CD4-positive, alpha-beta T cell treated with Interferon alpha-2 for 1 hour (primary cell): ENCODE measurements at regions not wholly inside any gene's neighbourhood (a gene's known extent, or its start where the extent isn't known, plus 50 kb on each side); places are given as distances from the start of the nearest gene placed in this dataset.

Experiments used
- DNase-seq, 2 donors: peaks; one replicate each; pipeline ENCODE4 v3.0.0-alpha.2; 2020 to 2022

GRCh38 chr19:30222992-30223865, 149.0 kb upstream of the ZNF536 start:
- no peak for DNase-seq

DNA sequence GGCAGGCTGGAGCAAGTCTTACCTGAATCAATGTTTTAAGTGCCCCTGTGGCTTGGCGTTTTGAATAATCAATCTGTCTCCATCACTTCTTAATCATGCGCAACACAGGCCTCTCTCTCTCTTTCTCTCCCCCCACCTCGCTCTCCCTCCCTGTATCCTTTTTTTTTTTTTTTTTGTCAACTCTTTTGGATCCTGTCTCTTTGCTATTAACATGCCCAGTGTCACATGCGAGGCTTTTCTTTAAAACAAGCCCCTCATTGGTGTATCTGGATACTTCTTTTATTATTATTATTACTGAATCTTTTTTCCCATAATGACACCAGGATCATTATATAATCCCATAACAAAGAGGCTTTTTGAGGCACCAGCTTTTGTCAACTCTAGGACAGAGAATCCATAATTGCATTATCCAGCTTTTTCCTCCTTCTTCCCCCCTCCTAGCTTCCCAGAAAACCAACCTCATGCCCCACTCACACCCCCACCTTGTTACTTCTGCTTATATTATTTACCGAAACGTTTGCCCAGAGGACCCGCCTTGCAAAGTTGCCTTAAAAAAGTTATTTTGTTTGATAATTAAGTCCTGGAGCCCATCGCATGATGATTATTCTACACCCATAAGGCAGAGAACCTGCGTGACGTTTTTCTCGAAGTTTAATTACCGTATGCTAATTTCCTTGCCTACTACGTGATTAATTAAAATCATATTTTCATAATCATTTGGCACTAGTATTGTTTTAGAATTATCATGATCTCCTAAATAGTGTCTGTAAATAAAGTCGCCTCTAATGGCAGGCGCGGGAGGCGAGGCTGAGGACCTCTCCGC, 148.1 kb upstream of the ZNF536 start:
- DNase-seq, result no peak

DNA sequence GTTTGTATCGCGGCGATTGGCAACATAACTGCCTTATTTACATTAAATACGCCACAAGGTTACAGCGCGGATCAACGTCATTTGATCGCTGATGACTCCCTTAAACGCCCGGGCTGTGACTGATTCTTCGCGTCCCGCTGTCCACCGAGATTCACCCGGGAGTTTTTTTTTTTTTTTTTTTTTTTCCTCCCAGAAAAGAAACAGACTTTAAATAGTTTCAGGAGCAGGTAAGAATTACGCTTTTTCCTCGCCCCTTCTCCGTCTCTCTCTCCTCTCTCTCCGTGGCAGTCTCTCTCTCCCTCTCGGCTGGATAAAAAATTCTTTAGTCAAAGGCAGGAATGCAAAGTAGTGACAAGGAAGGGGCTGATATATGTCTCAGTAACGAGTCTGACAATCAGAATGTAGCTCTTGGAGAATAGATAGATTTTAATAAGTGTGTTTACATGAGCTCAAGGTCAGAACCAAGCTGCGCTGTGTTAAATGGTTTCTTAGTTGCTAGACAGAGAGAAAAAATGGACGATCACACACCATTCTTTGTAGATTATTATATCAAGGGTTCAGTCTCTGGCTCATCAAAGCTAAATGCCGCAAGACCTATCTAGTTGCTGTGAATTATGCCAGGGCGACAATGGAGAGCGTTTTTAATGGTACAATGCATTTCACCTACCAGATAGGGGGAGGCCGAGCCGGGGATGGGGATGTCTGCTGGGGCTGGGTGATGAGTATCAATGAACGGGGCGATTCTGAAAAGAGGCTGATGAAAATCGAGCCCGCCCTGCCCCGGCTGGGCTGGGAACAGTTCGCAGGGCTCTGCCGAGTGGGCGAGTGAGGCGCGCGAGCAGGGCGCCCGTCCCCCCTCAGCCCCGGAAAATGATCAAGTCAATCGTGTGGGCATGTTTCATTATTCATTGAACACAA, 147.2 kb upstream of the ZNF536 start:
- no peak for DNase-seq

DNA sequence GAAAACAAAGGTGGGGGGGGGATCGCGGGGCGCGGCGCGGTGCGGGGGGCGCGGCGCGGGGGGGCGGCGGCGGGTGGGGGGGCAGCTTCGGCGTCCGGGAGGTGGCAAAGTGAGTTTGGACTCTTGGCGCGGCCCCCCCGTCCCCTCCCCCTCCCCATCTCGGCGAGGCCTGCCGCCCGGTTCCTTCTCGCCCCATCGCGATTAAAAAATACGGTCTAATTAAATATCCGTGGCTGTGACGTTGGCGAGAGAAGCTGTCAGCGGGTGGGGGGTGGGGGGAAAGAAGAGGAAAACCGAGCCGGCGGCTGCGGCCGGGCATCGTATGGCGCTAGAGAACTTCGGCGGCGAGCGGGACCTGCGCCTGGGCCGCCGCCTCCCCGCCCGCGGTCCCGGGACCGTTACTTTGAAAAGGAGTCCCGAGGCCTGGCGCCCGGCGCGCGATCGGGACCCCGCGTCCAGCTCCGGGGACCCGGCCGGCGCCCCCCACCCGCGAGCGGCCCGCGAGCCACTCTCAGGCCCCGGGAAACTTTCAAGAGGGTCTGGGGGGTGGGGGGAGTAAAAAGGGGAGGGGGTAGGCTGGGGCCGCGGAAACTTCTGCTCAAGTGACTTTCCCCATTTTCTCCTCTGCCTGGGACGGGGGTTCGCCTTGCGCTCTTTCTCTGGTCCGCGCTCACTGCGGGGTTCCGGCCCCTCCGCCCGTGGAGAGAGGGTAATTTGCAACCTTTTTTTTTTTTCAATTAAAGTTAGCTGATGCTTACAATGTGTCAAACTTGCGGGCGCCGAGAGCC, 146.3 kb upstream of the ZNF536 start:
- no peak for DNase-seq

DNA sequence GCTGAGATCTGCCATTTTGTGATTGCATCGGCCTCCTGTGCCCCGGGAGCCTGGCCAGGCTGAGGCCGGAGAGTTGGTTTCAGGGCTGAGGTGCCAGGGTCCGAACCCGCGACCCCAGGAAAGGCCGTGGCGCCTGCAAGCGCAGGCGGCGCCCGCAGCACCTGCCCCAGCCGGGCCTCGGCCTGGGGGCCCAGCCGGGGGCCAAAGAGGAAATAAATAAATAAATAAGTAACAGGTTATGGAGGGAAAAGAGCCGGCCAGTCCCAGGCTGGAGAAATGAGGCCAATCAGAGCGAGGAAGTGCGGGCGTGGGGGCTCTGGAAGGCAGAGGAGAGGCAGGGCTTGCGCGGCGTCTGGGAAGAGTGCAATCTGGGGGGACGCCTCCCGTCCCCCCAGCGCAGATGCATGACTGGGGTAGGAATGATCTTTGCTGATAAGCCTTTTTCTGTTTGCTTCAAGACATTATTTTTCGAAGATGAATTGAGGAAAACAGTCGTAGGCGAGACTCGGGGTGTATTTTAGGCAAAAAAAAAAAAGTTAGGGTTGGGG, 145.6 kb upstream of the ZNF536 start:
- DNase-seq, result no peak

DNA sequence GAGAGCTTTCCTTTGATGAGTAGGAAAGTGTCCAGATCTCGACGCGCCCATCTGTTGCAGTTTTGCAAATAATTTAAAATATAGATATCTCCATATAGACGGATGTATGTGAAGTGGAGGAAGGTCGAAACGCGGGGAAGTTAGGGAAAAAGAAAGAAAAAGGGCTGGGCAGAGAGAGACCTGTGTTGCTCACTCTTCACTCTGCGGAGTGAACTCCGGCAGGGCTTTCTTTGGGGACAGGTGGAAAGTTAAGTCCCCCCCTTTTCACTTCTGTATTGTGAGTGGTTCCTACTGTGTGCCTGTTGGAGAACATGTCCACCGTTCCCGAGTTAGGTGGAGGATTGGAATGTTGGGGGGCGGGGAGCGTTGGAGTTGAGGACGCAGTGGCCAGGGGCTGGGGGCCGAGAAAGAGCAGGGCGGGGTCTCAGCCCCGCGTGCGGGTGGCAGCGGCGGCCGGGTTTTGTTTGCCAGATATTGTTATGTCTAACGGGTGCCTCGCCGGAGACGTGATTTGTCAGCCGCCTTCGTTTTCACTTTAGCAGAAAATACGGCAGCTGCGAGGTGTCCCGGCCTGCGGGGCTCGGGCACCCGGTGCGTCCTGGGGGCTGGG, 145.1 kb upstream of the ZNF536 start:
- no peak for DNase-seq

- DNase-seq, result peak in 1 of 2 donors; percentile 29
These were observed 144.5 kb upstream of the ZNF536 start for GRCh38 chr19:30227661-30228112.

DNA sequence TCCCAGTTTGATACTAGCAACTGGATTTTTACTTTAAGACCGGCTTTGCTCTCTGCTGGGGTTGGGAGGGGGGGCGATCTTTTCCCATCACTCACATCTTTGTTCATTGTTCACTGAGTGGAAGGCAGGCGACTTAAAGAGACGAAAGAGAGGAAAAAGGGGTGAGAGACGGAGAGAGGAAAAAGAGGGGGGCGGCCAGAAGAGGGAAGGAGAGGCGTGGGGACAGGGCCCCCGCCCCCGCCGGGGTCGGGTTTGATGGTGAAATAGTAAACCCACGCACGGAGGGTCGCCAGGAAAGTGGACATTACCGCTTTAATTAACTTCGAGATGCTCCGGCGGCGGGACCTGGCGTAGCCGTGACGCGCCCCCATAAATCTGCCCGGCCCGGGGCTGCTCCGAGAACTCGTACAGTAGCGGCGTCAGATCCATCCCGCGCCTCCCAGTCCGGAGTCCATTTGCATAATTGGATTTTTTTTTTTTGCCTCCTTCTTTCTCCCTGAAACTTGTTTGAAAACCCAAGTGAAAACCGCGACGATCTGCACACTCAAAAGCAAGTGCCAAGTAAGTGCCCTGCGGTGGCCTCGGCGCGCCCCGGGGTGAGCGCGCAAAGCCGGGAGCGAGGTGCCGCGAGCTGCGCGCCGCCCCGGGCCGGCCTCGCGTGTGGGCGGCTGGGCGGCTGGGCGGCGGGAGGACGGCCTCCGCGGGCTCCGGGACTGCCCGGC, 143.9 kb upstream of the ZNF536 start:
- DNase-seq, result no peak

GRCh38 chr19:30228835-30229524, 143.2 kb upstream of the ZNF536 start:
- no peak for DNase-seq

DNA sequence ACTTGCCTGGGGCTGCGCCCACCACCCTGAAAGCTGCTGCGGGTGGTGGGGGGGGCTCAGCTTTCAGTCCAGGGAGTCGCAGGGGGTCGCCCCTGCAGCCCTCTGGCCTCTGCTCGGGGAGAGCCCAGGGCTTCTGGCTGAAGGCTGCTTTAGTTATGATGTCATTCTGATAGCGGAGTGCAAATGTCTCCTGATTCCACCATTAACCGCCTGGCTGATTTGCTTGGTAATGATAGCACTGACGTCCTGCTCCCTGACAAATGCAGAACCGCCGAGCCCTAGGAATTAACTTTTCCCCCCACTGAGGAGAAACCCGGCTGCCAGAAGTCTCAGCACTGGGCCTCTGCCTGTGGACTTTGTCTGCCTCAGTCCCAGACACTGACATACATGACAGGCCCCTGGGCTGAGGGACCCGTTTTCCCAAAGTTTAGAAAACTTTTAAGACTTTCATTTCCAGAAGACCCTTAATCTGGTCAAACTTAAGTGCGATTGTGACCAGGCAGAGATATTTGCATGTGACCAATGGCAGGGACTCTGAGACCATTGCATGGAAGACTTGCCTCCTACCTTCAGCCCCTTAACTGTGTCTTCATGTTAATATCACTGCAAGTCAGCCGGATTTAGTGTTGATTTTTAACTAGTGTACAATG, 142.5 kb upstream of the ZNF536 start:
- no peak for DNase-seq

DNA sequence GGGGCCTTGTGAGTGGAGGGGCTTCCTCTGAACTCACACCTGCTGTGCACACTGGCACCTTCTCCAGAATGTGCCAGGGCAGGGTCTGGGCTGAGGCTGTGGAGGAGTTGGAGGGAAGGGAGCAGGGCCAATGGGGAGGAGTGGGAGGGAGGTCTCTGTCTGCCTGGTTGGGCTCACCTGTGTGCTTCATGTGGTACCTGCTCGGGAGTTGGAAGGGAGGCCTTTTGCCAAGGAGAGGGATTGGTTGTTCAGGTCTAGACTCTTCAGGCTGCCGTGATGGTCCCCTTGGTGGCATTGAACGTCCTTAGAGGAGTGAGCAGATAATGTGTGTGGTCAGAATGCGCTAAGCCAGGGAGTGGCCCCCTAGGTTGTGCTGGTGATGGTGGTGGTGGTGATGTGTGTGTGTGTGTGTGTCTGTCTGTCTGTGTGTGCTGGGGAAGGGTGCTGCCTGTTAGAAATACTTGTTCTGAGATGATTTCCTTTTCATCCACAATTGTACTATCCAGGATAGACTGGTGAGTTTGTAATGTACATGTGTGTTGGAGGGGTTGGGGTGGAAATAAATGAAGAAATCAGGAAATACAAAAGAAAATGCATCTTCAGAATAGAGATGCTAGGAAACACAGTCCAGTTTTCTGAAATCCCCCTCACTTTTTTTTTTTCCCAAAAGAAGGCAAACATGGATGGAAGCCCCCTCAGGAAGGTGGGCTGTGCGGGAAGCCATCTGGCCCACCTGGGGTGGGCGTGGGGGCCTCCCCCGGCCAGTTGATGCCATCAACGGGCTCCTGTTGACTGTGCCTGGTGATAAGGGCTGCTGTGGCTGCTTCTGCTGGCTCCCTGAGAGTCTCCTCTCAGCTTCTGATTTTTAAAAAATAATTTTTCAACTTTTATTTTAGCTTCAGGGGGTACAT, 140.5 kb upstream of the ZNF536 start:
- DNase-seq, result no peak

DNA sequence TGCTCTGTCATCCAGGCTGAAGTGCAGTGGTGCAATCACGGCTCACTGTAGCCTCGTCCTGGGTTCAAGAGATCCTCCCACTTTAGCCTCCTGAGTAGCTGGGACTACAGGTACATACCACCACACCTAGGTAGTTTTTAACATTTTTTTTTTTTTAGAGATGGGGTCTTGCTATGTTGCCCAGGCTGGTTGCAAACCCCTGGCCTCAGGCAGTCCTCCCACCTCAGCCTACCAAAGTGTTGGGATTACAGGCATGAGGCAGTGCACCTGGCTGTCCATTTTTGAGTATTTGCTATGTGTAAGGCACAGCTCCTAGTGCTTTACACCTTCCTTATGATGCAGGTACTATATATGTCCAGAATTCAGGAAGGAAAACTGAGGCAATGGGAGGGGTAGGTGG, 138.8 kb upstream of the ZNF536 start:
- no peak for DNase-seq

- no peak for DNase-seq
These were observed 136.2 kb upstream of the ZNF536 start for GRCh38 chr19:30235946-30236345.

DNA sequence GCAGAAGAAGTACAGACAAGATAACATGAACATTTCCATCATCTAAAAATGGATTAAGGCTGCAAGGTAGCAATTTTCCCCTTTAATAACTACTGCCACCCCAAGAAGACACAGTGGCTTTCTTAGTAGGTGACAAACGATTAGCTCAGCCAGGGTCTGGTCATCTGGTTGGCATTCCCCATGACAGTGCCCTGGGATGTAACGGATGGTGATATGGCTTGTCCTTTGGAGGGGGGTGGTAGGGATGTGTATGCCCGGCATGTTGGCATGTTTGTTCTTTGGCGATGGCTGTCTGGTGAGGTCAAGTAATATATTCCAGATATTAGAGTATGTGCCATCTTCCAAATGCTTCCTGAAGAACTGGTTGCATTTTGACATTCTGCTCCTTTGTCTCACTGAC, 135.6 kb upstream of the ZNF536 start:
- no peak for DNase-seq

DNA sequence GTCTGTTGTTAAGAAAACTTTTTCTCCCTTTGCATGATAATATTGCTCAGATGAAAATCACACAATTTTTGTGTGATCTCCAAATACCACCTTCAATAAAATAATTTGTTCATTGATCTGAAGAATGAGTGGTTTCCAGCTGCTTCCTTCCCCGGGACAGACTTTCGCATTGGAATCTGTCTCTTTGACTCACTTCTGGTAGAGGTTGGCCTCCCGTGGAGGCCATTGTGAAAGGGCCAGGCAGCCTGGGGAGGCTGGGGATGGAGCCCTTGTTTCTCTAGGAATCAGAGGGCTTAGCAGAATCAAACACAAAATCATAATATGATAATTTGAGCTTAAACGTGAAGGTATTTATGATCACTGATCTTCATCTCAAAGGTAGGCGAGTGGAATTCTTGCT, 135.0 kb upstream of the ZNF536 start:
- DNase-seq, result no peak

- DNase-seq, result no peak
These were observed 131.1 kb upstream of the ZNF536 start for GRCh38 chr19:30240904-30241695.

GRCh38 chr19:30244533-30244932, 127.7 kb upstream of the ZNF536 start:
- no peak for DNase-seq
